GM20431 (cell line): ENCODE measurements at regions not wholly inside any gene's neighbourhood (a gene's known extent, or its start where the extent isn't known, plus 50 kb on each side); places are given as distances from the start of the nearest gene placed in this dataset.

Source experiments
- in situ Hi-C: fragments of 300-500 bp; cut with MseI, MboI; formaldehyde crosslinking; loops from one replicate; pipeline ENCODE4 v1.15.0; 2020; ENCODE audit warnings: low sequenced_read_pairs; ENCODE audit not compliant: unreplicated experiment

DNA sequence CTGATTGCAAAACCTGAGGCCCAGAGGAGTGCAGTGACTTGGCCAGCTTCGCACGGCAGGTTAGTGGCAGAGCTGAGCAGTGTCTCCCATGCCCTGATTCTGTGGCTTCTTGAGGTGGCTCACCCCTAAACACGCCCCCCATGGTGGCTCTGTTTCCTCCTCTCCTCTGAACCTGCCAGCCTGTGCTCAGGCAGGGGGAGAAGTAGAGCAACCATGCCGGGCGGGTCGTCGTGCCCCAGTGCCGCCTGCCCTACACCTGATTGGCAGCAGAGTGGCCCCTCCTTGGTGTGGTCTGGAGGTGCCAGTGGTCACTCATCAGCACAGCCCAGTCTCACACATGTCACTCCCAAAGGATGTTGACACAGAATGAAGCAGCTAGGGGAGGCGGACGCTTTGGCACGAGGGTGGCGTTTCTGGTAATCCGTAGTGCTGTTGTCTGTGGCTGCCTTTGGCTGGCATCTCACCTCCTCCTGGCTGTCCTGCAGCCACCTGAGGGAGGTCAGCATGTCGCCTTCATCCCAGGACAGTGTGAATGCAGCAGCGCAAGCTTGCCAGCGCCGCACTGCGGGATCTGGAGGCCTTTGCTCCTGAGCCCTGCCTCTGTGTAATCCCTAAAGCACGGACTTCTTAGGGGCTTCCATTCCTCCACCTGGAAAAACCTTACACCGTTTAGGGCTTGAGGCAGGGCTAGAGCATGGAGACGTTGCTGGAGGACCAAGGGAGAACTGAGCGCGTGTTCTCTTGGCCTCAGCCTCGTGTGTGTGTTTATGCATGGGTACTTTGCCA is 294.7 kb downstream of the SEC14L1 start:
- in situ Hi-C loops, result no loop called here

DNA sequence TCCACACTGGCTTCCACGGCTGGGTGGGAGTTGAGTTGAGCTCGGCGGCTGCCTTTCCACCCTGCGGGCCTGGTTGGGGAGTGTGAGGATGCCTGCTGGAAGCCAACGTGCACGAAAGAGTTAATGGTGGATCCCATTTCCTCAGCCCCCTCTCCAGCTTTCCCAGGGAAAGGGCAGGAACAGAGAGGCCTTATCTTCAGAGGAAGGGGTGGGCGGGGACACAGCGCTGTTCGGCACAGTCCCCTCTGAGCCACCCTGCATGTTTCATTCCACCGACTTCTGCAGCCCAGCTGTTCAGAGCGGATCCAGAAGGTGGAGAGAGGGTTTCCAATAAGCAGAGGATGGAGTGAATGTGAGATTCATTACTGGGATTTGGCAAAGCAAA is 295.3 kb downstream of the SEC14L1 start:
- in situ Hi-C loops, result no loop called here

DNA sequence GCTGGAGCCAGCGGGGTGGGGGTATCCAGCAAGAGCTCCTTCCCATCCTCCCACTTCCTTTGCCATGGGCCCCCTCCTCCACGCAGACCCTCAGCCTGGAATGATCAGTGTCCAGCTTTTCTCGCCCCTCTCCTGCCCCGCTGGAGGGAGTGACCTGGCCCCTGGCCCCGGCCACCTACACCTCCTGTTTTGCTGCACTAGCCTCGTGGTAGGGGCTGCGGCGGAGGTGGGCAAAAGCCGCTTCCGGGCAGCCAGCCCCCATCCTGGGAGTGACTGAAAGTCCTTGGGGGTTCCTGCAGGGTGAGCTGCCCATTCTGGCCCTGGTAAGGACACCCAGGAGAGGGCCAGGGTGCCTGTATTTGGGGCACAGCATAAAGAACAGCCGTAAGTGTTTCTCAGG is 295.7 kb downstream of the SEC14L1 start:
- in situ Hi-C loops, result no loop called here

- in situ Hi-C loops, result no loop called here
Measured at GRCh38 chr17:77437017-77437416, 296.2 kb downstream of the SEC14L1 start.

DNA sequence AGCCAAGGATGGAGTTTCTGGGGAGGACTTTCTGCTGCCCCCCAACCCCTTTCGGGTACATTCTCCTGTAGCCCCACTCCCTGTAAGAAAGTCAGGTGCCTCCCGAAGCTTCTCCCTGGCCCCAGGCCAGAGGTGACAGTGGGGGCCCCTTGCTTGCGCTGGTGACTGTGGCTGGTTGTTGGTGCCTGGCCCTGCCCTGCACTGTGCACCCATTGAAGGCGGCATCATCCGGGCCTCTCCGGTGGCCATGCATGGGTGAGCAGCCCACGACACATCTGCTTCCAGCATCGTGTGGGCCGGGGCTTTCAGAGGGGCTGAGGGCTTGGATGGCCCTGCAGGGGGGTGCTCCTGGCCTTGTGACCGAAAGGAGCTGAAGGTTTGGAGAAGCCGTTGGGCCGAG is 297.0 kb downstream of the SEC14L1 start:
- in situ Hi-C loops, result no loop called here

DNA sequence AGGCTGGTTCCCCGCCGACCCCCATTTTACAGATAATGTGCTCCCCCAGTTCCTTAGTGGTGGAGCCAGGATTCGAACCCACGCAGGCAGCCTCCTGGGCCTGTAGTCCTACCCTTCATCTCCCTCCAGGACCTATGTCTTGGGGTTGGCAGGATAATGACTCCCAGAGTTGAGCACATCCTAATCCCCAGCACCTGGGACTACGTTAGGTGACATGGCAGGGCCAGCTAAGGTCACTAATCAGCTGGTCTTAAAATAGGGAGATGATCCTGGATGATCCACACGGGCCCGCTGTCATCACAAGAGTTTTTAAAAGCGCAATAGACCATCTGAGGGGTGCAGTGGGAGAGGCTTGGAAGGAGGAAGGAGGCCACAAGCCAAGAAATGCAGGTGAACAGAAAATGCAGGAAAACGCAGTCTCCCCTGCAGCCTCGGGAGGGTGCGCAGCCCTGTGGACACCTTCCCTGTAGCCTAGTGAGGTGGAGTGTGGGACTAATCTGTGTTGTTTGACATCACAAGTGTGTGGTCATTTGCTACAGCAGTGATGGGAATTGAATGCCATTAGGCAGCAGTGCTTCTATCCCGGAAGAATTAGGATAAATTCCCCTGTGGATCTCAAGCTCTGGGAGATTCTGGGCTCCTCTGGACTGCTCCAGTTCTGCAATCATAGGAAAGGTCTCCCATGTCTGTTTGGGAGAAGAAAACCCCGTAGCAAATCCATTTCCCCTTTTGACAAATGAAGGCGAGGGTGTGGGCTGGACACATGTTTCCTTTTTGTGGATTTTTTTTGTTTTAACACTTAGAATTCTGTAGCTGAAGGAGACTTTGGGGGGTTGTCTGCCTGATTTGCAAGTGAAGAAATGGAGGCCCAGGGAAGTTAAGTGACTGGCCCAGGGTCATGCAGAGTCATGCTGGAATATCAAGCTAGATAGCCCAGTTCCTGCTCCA is 297.7 kb downstream of the SEC14L1 start:
- in situ Hi-C loops, result no loop called here

GRCh38 chr17:77439189-77440018 is 298.6 kb downstream of the SEC14L1 start:
- in situ Hi-C loops, result no loop called here

- in situ Hi-C loops, result no loop called here
Measured at GRCh38 chr17:77440560-77440981, 299.8 kb downstream of the SEC14L1 start.

- in situ Hi-C loops, result no loop called here
Measured at GRCh38 chr17:77441130-77441920, 300.6 kb downstream of the SEC14L1 start.

DNA sequence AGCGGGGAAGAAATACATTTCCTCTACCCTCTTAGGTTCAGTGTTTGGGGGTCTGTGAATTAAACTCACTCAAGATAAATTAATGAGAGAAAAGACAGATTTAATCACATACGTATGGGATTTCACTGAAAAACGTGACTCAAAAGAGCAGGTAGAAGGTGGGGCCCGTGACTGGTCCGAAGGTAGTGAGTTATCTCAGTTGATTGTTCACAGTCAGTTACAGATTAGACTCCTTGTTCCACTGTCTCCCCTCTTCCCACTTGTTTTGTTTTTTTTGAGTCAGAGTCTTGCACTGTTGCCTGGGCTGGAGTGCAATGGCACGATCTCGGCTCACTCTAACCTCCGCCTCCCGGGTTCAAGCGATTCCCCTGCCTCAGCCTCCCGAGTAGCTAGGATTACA is 301.2 kb downstream of the SEC14L1 start:
- in situ Hi-C loops, result no loop called here

GRCh38 chr17:77442976-77443747 is 302.4 kb downstream of the SEC14L1 start:
- in situ Hi-C loops, result no loop called here

GRCh38 chr17:77443748-77444260 is 303.0 kb downstream of the SEC14L1 start:
- in situ Hi-C loops, result no loop called here

DNA sequence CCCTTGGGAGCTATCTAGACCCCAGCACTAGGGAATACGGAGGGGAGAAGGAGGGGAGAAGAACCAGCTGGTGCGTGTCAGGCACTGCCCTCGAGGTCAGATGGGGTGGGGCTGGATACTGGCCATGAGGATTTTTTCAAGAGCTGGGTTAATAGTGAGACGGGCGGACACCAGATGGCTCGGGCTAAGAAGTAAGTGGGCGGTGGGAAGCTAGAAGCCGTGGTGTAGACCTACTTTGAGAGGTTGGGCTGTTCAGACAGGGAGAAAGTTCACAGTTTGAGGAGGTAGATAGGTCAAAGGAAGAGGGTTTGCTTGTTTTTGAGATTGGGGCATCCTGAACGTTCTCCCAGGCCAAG is 303.8 kb downstream of the SEC14L1 start:
- in situ Hi-C loops, result no loop called here

DNA sequence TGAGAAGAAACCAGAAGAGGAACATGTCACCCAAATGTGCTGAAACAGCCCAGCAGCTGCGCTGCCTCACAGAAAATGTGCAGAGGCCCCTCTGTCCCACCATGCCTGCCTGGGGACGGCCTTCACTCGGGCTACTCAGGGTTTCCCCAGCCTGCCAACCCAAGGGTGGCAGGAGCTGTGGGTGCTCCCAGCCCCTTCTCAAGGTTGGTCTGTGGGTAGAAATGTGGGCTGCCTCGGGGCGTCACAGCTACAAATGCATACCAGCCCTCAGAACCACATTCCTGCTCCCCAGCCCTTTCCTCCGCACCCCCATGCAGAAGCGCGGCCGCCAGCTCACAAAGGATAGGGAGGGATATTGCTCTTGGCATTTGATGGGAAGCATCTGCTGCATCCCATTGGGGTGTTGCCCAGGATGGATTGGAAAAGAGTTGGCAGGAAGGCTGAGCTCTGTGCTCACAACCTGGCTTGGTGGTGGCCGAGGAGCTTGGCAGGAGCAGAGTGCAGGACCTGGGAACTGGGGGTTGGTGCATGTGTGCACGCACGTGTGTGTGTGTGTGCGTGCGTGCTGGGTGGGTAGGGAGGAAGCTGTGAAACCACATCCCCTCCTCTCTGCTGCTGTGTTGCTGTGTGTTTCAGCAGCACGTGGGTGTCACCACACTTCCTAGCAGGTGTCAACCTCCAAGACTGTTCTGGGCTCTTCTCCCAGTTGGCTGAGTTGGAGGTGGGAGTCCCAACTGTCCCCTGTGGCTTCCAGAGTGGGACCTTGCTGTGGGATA is 304.4 kb downstream of the SEC14L1 start:
- in situ Hi-C loops, result no loop called here

GRCh38 chr17:77445760-77446532 is 305.2 kb downstream of the SEC14L1 start:
- in situ Hi-C loops, result no loop called here

DNA sequence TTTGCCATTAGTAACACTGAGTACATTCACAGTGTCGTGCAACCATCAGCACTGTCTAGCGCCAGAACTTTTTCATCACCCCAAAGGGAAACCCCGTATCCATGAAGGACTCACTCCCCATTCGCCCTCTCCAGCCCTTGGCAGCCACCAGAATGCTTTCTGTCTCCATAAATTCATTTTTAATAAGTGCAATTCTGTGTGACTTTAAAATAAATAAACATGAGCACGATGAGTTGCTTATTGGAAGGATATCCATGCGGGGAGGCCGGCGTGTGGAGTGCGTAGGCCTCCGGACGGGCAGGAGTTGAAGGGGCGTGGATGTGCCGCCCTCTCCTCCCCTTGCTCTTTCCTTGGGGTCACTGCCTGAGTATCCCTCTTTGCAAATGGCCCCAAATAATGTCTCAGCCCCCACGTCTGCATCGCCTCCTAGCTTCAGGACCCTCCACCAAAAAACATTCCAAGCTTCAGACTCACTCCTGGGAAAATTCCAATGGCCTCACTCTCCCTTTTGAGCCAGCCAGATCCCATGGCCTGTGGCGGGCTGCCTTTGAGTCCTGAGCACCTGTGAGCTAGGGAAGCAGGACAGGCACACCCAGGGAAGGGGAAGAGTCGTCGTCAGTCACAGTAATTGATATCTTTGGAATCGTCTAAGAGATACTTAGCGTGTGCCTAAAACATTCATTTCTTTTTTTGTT is 306.3 kb downstream of the SEC14L1 start:
- in situ Hi-C loops, result no loop called here
